Naive thymus-derived CD4-positive, alpha-beta T cell (primary cell): ENCODE measurements at regions not wholly inside any gene's neighbourhood (a gene's known extent, or its start where the extent isn't known, plus 50 kb on each side); places are given as distances from the start of the nearest gene placed in this dataset.
A peak's percentile ranks its signal among the peaks of the same experiment; 100 is the strongest.

ENCODE experiments used
- ATAC-seq: fragments of 150-1000 bp; cut with Tn5 transposase; 2 replicates; pipeline ENCODE4 v1.10.0; 2021; ENCODE audit warnings: mild to moderate bottlenecking, moderate library complexity
- CTCF ChIA-PET: fragments of 350-600 bp; sonication (Branson Sonifier 250); formaldehyde crosslinking; loops from one replicate; lab custom pipeline; 2021; ENCODE audit warnings: antibody characterized with exemption; lab: Charles Lee
- POLR2A ChIA-PET: fragments of 350-600 bp; sonication (Branson Sonifier 250); formaldehyde crosslinking; loops from one replicate; lab custom pipeline; 2021; ENCODE audit warnings: antibody characterized with exemption, inconsistent platforms; lab: Charles Lee
- DNase-seq, 9 donors: peaks; one replicate each; pipeline versions ENCODE4 v3.0.0 to v3.0.0-alpha.2; 2020 to 2022; ENCODE audit warnings: mixed read lengths in 1 of 9
- H3K27ac ChIP-seq: one replicate; pipeline ENCODE4 v1.7.0; 2013; ENCODE audit warnings: mild to moderate bottlenecking, low read depth, low read length, moderate library complexity
- H3K27me3 ChIP-seq, 2 donors: one replicate each; pipeline ENCODE4 v1.7.0; 2013; ENCODE audit warnings: low read length in 2 of 2, mild to moderate bottlenecking in 2 of 2, moderate library complexity in 2 of 2; ENCODE audit not compliant: control insufficient read depth in 2 of 2, insufficient read depth in 2 of 2
- H3K36me3 ChIP-seq, 3 experiments: 1 replicate in 2 of 3; 2 replicates in 1 of 3; pipeline ENCODE4 v1.7.0; 2013; ENCODE audit warnings: low read length in 3 of 3, mild to moderate bottlenecking in 3 of 3, moderate library complexity in 1 of 3; ENCODE audit not compliant: insufficient read depth in 3 of 3, control insufficient read depth in 2 of 3
- H3K4me1 ChIP-seq, 2 donors: one replicate each; pipeline ENCODE4 v1.7.0; 2013; ENCODE audit warnings: low read length in 2 of 2, mild to moderate bottlenecking in 2 of 2, moderate library complexity in 1 of 2; ENCODE audit not compliant: control insufficient read depth in 2 of 2, insufficient read depth in 2 of 2
- H3K4me3 ChIP-seq: 2 replicates; pipeline ENCODE4 v1.7.0; 2013; ENCODE audit warnings: mild to moderate bottlenecking, low read length
- H3K9me3 ChIP-seq, 3 experiments: 1 replicate in 2 of 3; 2 replicates in 1 of 3; pipeline ENCODE4 v1.7.0; 2013; ENCODE audit warnings: low read length in 3 of 3; ENCODE audit not compliant: control insufficient read depth in 2 of 3
- H3K27ac Mint-ChIP-seq, 9 donors: one replicate each; pipeline ENCODE4 v1.8.0; 2020 to 2022; ENCODE audit warnings: mixed read lengths in 9 of 9, mild to moderate bottlenecking in 8 of 9, moderate library complexity in 5 of 9, inconsistent platforms in 2 of 9
- H3K27me3 Mint-ChIP-seq, 5 donors: one replicate each; pipeline ENCODE4 v1.8.0; 2021 to 2022; ENCODE audit warnings: mixed read lengths in 5 of 5, mild to moderate bottlenecking in 1 of 5
- H3K36me3 Mint-ChIP-seq, 5 donors: one replicate each; pipeline ENCODE4 v1.8.0; 2020 to 2022; ENCODE audit warnings: mixed read lengths in 5 of 5, mild to moderate bottlenecking in 3 of 5, inconsistent platforms in 1 of 5
- H3K4me1 Mint-ChIP-seq, 7 donors: one replicate each; pipeline ENCODE4 v1.8.0; 2020 to 2022; ENCODE audit warnings: mixed read lengths in 7 of 7, mild to moderate bottlenecking in 3 of 7, inconsistent platforms in 1 of 7
- H3K4me3 Mint-ChIP-seq, 10 donors: one replicate each; pipeline ENCODE4 v1.8.0; 2020 to 2022; ENCODE audit warnings: mild to moderate bottlenecking in 10 of 10, mixed read lengths in 10 of 10, moderate library complexity in 6 of 10, inconsistent platforms in 2 of 10
- H3K9me3 Mint-ChIP-seq, 11 donors: one replicate each; pipeline ENCODE4 v1.8.0; 2020 to 2022; ENCODE audit warnings: mixed read lengths in 11 of 11, mild to moderate bottlenecking in 4 of 11, inconsistent platforms in 1 of 11, moderate library complexity in 1 of 11
- intact Hi-C, 2 donors: fragments of 100-400 bp; cut with micrococcal nuclease; formaldehyde crosslinking; loops; one replicate each; pipeline ENCODE4 v1.15.1; 2023

GRCh38 chr18:56309104-56309503 lies 329.3 kb downstream of the TXNL1 start:
- Histone ChIP-seq H3K36me3 (no peaks in the 10 kb centered on the region), H3K27me3 (no peaks in the 10 kb centered on the region), H3K27ac (no peak overlapping the region), H3K9me3 (no peaks in the 10 kb centered on the region), H3K4me3 (no peak overlapping the region), H3K4me1 (no peaks in the 10 kb centered on the region)
- no peak for DNase-seq
- Mint-ChIP-seq H3K9me3 (peaks cover 0 to 4% (median 0%) of the 10 kb centered on the region in 11 donors), H3K27ac (no peak overlapping the region), H3K4me1 (no peaks in the 10 kb centered on the region), H3K4me3 (no peak overlapping the region), H3K36me3 (no peaks in the 10 kb centered on the region), H3K27me3 (no peaks in the 10 kb centered on the region)
- ChIA-PET POLR2A (no interaction called here), CTCF (no interaction called here)
- no peak for ATAC-seq
- intact Hi-C loops, result no loop called here

GRCh38 chr18:56307354-56308170 lies 330.8 kb downstream of the TXNL1 start:
- ATAC-seq (no peak), DNase-seq (no peak)
- Histone ChIP-seq H3K4me3 (no peak overlapping the region), H3K36me3 (no peaks in the 10 kb centered on the region), H3K27ac (no peak overlapping the region), H3K9me3 (no peaks in the 10 kb centered on the region), H3K27me3 (no peaks in the 10 kb centered on the region), H3K4me1 (no peaks in the 10 kb centered on the region)
- no peak overlapping the region for H3K4me3 Mint-ChIP-seq
- peak overlapping the region in 1 of 9 donors; percentile 18 for H3K27ac Mint-ChIP-seq
- CTCF ChIA-PET, result no interaction called here
- peaks cover 0 to 4% (median 0%) of the 10 kb centered on the region in 11 donors for H3K9me3 Mint-ChIP-seq
- POLR2A ChIA-PET, result no interaction called here
- no peaks in the 10 kb centered on the region for H3K36me3 Mint-ChIP-seq
- intact Hi-C loops, result no loop called here
- H3K4me1 Mint-ChIP-seq, result peaks cover 0 to 2% (median 0%) of the 10 kb centered on the region in 7 donors
- no peaks in the 10 kb centered on the region for H3K27me3 Mint-ChIP-seq

- Histone ChIP-seq H3K27me3 (no peaks in the 10 kb centered on the region), H3K9me3 (no peaks in the 10 kb centered on the region), H3K4me1 (no peaks in the 10 kb centered on the region), H3K4me3 (no peak overlapping the region), H3K27ac (no peak overlapping the region), H3K36me3 (no peaks in the 10 kb centered on the region)
- ChIA-PET POLR2A (no interaction called here), CTCF (no interaction called here)
- H3K27ac Mint-ChIP-seq, result no peak overlapping the region
- H3K27me3 Mint-ChIP-seq, result no peaks in the 10 kb centered on the region
- peaks cover 0 to 2% (median 0%) of the 10 kb centered on the region in 7 donors for H3K4me1 Mint-ChIP-seq
- no peak for ATAC-seq
- DNase-seq, result no peak
- no peaks in the 10 kb centered on the region for H3K36me3 Mint-ChIP-seq
- intact Hi-C loops, result no loop called here
- H3K4me3 Mint-ChIP-seq, result no peak overlapping the region
- peaks cover 0 to 4% (median 0%) of the 10 kb centered on the region in 11 donors for H3K9me3 Mint-ChIP-seq
Observed at GRCh38 chr18:56306797-56307196, 331.6 kb downstream of the TXNL1 start.

- Mint-ChIP-seq H3K27me3 (peaks cover 0 to 5% (median 0%) of the 10 kb centered on the region in 5 donors), H3K4me3 (no peak overlapping the region), H3K9me3 (peaks cover 0 to 7% (median 0%) of the 10 kb centered on the region in 11 donors), H3K36me3 (no peaks in the 10 kb centered on the region), H3K27ac (no peak overlapping the region), H3K4me1 (peaks cover 0 to 2% (median 0%) of the 10 kb centered on the region in 7 donors)
- no peak overlapping the region for H3K27ac ChIP-seq
- intact Hi-C loops, result no loop called here
- H3K4me3 ChIP-seq, result no peak overlapping the region
- H3K4me1 ChIP-seq, result no peaks in the 10 kb centered on the region
- ChIA-PET CTCF (no interaction called here), POLR2A (no interaction called here)
- no peaks in the 10 kb centered on the region for H3K36me3 ChIP-seq
- ATAC-seq, result no peak
- no peak for DNase-seq
- no peaks in the 10 kb centered on the region for H3K9me3 ChIP-seq
- H3K27me3 ChIP-seq, result no peaks in the 10 kb centered on the region
Observed at GRCh38 chr18:56305583-56305982, 332.8 kb downstream of the TXNL1 start.

- Histone ChIP-seq H3K36me3 (no peaks in the 10 kb centered on the region), H3K27ac (no peak overlapping the region), H3K4me1 (no peaks in the 10 kb centered on the region), H3K27me3 (no peaks in the 10 kb centered on the region), H3K9me3 (no peaks in the 10 kb centered on the region), H3K4me3 (no peak overlapping the region)
- intact Hi-C loops, result no loop called here
- Mint-ChIP-seq H3K4me3 (no peak overlapping the region), H3K27ac (no peak overlapping the region), H3K27me3 (peaks cover 0 to 5% (median 0%) of the 10 kb centered on the region in 5 donors), H3K4me1 (peaks cover 0 to 2% (median 0%) of the 10 kb centered on the region in 7 donors), H3K9me3 (peaks cover 0 to 10% (median 0%) of the 10 kb centered on the region in 11 donors), H3K36me3 (no peaks in the 10 kb centered on the region)
- ChIA-PET POLR2A (no interaction called here), CTCF (no interaction called here)
- no peak for ATAC-seq
- no peak for DNase-seq
Observed at GRCh38 chr18:56302156-56302555, 336.2 kb downstream of the TXNL1 start.

- Mint-ChIP-seq H3K36me3 (no peaks in the 10 kb centered on the region), H3K4me3 (no peak overlapping the region), H3K27ac (no peak overlapping the region), H3K9me3 (peaks cover 0 to 10% (median 0%) of the 10 kb centered on the region in 11 donors), H3K27me3 (peaks cover 0 to 5% (median 0%) of the 10 kb centered on the region in 5 donors), H3K4me1 (peaks cover 0 to 4% (median 2%) of the 10 kb centered on the region in 7 donors)
- no peaks in the 10 kb centered on the region for H3K36me3 ChIP-seq
- no peak overlapping the region for H3K27ac ChIP-seq
- DNase-seq, result no peak
- ATAC-seq, result no peak
- intact Hi-C loops, result no loop called here
- no peak overlapping the region for H3K4me3 ChIP-seq
- no peaks in the 10 kb centered on the region for H3K4me1 ChIP-seq
- ChIA-PET POLR2A (no interaction called here), CTCF (no interaction called here)
- no peaks in the 10 kb centered on the region for H3K9me3 ChIP-seq
- H3K27me3 ChIP-seq, result no peaks in the 10 kb centered on the region
Observed at GRCh38 chr18:56299740-56300139, 338.7 kb downstream of the TXNL1 start.

DNA sequence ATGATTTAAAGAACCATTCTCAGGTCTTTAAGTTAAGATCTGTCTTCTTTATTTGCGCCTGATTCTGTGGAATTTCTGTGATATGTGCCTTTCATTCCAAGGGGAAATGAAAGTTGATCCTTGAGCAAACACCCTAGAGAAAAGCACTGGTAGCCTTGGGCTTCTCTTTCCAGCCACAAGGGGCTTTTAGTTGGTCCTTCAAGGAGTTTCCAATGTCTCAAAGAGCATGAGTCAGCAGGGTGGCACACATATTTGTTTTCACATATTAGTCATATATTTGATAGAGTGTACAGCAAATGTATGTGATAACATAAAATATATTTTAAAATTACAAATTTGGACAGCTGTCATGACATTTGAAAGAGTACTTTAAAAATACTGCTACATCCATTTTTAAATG lies 339.5 kb downstream of the TXNL1 start:
- CTCF ChIA-PET, result no interaction called here

More for the DNA sequence above, 339.5 kb downstream of the TXNL1 start:
- Histone ChIP-seq H3K27ac (no peak overlapping the region), H3K4me3 (no peak overlapping the region), H3K27me3 (no peaks in the 10 kb centered on the region), H3K9me3 (no peaks in the 10 kb centered on the region), H3K36me3 (no peaks in the 10 kb centered on the region), H3K4me1 (no peaks in the 10 kb centered on the region)
- Mint-ChIP-seq H3K27ac (no peak overlapping the region), H3K36me3 (no peaks in the 10 kb centered on the region), H3K4me3 (no peak overlapping the region), H3K27me3 (peaks cover 0 to 5% (median 0%) of the 10 kb centered on the region in 5 donors), H3K4me1 (peaks cover 0 to 7% (median 4%) of the 10 kb centered on the region in 7 donors), H3K9me3 (peaks cover 0 to 10% (median 0%) of the 10 kb centered on the region in 11 donors)
- intact Hi-C loops, result no loop called here
- DNase-seq (no peak), ATAC-seq (no peak)
- POLR2A ChIA-PET, result no interaction called here
